Tibial nerve (tissue), 3 donors: ENCODE measurements at regions not wholly inside any gene's neighbourhood (a gene's known extent, or its start where the extent isn't known, plus 50 kb on each side); places are given as distances from the start of the nearest gene placed in this dataset.

Source experiments
- CTCF ChIP-seq, 5 experiments: fragments of 200-600 bp in 3 of 5; fragments of 450-650 bp in 2 of 5; sonication (generic) in 3 of 5; IDR thresholded peaks; one replicate each; pipeline ENCODE4 v1.5.1; 2016 to 2019; ENCODE audit warnings: antibody characterized with exemption in 5 of 5, mild to moderate bottlenecking in 3 of 5, moderate library complexity in 2 of 5
- POLR2A ChIP-seq, 2 donors: fragments of 450-650 bp; IDR thresholded peaks; one replicate each; pipeline ENCODE4 v1.6.1; 2017; ENCODE audit warnings: antibody characterized with exemption in 2 of 2, mild to moderate bottlenecking in 2 of 2, moderate library complexity in 2 of 2

GRCh38 chr3:182325213-182325950 lies 467.9 kb upstream of the ATP11B start:
- TF ChIP-seq POLR2A (IDR thresholded peaks at IDR 0.05), result no peak
- TF ChIP-seq CTCF (IDR thresholded peaks at IDR 0.05), result no peak
